Type B pancreatic cell (in vitro differentiated cells): ENCODE measurements at regions not wholly inside any gene's neighbourhood (a gene's known extent, or its start where the extent isn't known, plus 50 kb on each side); places are given as distances from the start of the nearest gene placed in this dataset.
A peak's percentile ranks its signal among the peaks of the same experiment; 100 is the strongest.

Experiments
- DNase-seq: peaks from one replicate; pipeline ENCODE4 v3.0.0; 2021; ENCODE audit warnings: mixed read lengths; ENCODE audit not compliant: unreplicated experiment; ENCODE audit errors: extremely low spot score
- H3K27ac Mint-ChIP-seq: 2 replicates; pipeline ENCODE4 v1.8.0; 2021; ENCODE audit warnings: mild to moderate bottlenecking, mixed read lengths
- H3K27me3 Mint-ChIP-seq: 2 replicates; pipeline ENCODE4 v1.8.0; 2021; ENCODE audit warnings: mixed read lengths
- H3K36me3 Mint-ChIP-seq: 2 replicates; pipeline ENCODE4 v1.8.0; 2021; ENCODE audit warnings: mixed read lengths
- H3K4me1 Mint-ChIP-seq: one replicate; pipeline ENCODE4 v1.8.0; 2021; ENCODE audit warnings: mixed read lengths; ENCODE audit not compliant: unreplicated experiment
- H3K4me3 Mint-ChIP-seq: 2 replicates; pipeline ENCODE4 v1.8.0; 2021; ENCODE audit warnings: mild to moderate bottlenecking, mixed read lengths
- H3K9me3 Mint-ChIP-seq: 2 replicates; pipeline ENCODE4 v1.8.0; 2021; ENCODE audit warnings: mixed read lengths
- CTCF ChIP-seq: fragments of 200-600 bp; sonication (generic); conservative IDR thresholded peaks from 2 replicates; pipeline ENCODE4 v1.5.0; 2021; ENCODE audit warnings: antibody characterized with exemption, mild to moderate bottlenecking

- Mint-ChIP-seq H3K4me3 (no peak overlapping the region), H3K27me3 (peaks cover 24% of the 10 kb centered on the region), H3K36me3 (no peaks in the 10 kb centered on the region), H3K27ac (no peak overlapping the region), H3K9me3 (no peaks in the 10 kb centered on the region), H3K4me1 (no peaks in the 10 kb centered on the region)
- DNase-seq = no peak
- no peak for TF ChIP-seq CTCF
These were observed 66.8 kb upstream of the ANKEF1 start for GRCh38 chr20:9968015-9968414.

GRCh38 chr20:9966966-9967365, 67.8 kb upstream of the ANKEF1 start:
- no peak overlapping the region for H3K27ac Mint-ChIP-seq
- no peaks in the 10 kb centered on the region for H3K4me1 Mint-ChIP-seq
- H3K4me3 Mint-ChIP-seq = no peak overlapping the region
- peak; percentile 61 for TF ChIP-seq CTCF
- no peak for DNase-seq
- H3K36me3 Mint-ChIP-seq = no peaks in the 10 kb centered on the region
- H3K9me3 Mint-ChIP-seq = no peaks in the 10 kb centered on the region
- H3K27me3 Mint-ChIP-seq = peaks cover 24% of the 10 kb centered on the region

- TF ChIP-seq CTCF = no peak
- Mint-ChIP-seq H3K36me3 (no peaks in the 10 kb centered on the region), H3K27ac (no peak overlapping the region), H3K4me3 (no peak overlapping the region), H3K27me3 (peaks cover 21% of the 10 kb centered on the region), H3K9me3 (no peaks in the 10 kb centered on the region), H3K4me1 (no peaks in the 10 kb centered on the region)
- no peak for DNase-seq
These were observed 71.8 kb upstream of the ANKEF1 start for GRCh38 chr20:9963029-9963428.

GRCh38 chr20:9958693-9959092, 76.1 kb upstream of the ANKEF1 start:
- H3K4me1 Mint-ChIP-seq = no peaks in the 10 kb centered on the region
- no peak overlapping the region for H3K4me3 Mint-ChIP-seq
- no peaks in the 10 kb centered on the region for H3K9me3 Mint-ChIP-seq
- no peak for DNase-seq
- H3K36me3 Mint-ChIP-seq = no peaks in the 10 kb centered on the region
- no peak for TF ChIP-seq CTCF
- peaks cover 6% of the 10 kb centered on the region for H3K27me3 Mint-ChIP-seq
- H3K27ac Mint-ChIP-seq = no peak overlapping the region

- Mint-ChIP-seq H3K4me1 (no peaks in the 10 kb centered on the region), H3K27me3 (peaks cover 6% of the 10 kb centered on the region), H3K9me3 (no peaks in the 10 kb centered on the region), H3K27ac (no peak overlapping the region), H3K4me3 (no peak overlapping the region), H3K36me3 (no peaks in the 10 kb centered on the region)
- no peak for DNase-seq
- TF ChIP-seq CTCF = no peak
These were observed 79.1 kb upstream of the ANKEF1 start for GRCh38 chr20:9955646-9956045.

GRCh38 chr20:9949563-9949962, 85.2 kb upstream of the ANKEF1 start:
- no peak overlapping the region for H3K4me3 Mint-ChIP-seq
- H3K27ac Mint-ChIP-seq = no peak overlapping the region
- TF ChIP-seq CTCF = no peak
- no peaks in the 10 kb centered on the region for H3K36me3 Mint-ChIP-seq
- H3K4me1 Mint-ChIP-seq = no peaks in the 10 kb centered on the region
- H3K9me3 Mint-ChIP-seq = no peaks in the 10 kb centered on the region
- DNase-seq = no peak
- no peaks in the 10 kb centered on the region for H3K27me3 Mint-ChIP-seq
